Ishikawa (cell line): ENCODE measurements at regions not wholly inside any gene's neighbourhood (a gene's known extent, or its start where the extent isn't known, plus 50 kb on each side); places are given as distances from the start of the nearest gene placed in this dataset.

ENCODE experiments used
- CEBPB ChIP-seq: IDR thresholded peaks from 2 replicates; pipeline ENCODE4 v1.6.1; 2012
- CREB1 ChIP-seq: IDR thresholded peaks from 2 replicates; pipeline ENCODE4 v1.6.1; 2012; ENCODE audit warnings: low read depth
- EGR1 ChIP-seq: IDR thresholded peaks from 2 replicates; pipeline ENCODE4 v1.6.1; 2012
- EP300 ChIP-seq: IDR thresholded peaks from 2 replicates; pipeline ENCODE4 v1.6.1; 2012; ENCODE audit warnings: borderline replicate concordance
- FOXM1 ChIP-seq: IDR thresholded peaks from 2 replicates; pipeline ENCODE4 v1.6.1; 2012; ENCODE audit warnings: low read depth, borderline replicate concordance
- MAX ChIP-seq: IDR thresholded peaks from 2 replicates; pipeline ENCODE4 v1.6.1; 2012
- NFIC ChIP-seq: IDR thresholded peaks from 2 replicates; pipeline ENCODE4 v1.6.1; 2012
- RAD21 ChIP-seq: IDR thresholded peaks from 2 replicates; pipeline ENCODE4 v1.6.1; 2012; ENCODE audit warnings: low read depth
- REST ChIP-seq: IDR thresholded peaks from 2 replicates; pipeline ENCODE4 v1.6.1; 2012; ENCODE audit warnings: low read depth, mild to moderate bottlenecking
- TAF1 ChIP-seq: IDR thresholded peaks from 2 replicates; pipeline ENCODE4 v1.6.1; 2012; ENCODE audit warnings: low read depth, mild to moderate bottlenecking
- TCF12 ChIP-seq: IDR thresholded peaks from 2 replicates; pipeline ENCODE4 v1.6.1; 2012; ENCODE audit warnings: low read depth
- TEAD4 ChIP-seq: IDR thresholded peaks from 2 replicates; pipeline ENCODE4 v1.6.1; 2012
- USF1 ChIP-seq: IDR thresholded peaks from 2 replicates; pipeline ENCODE4 v1.6.1; 2012

- TF ChIP-seq EP300 (no peak), REST (no peak), NFIC (no peak), TEAD4 (no peak), EGR1 (no peak), CREB1 (no peak), USF1 (no peak), TAF1 (no peak), MAX (no peak), FOXM1 (no peak), CEBPB (no peak), RAD21 (no peak), TCF12 (no peak)
Measured at GRCh38 chrX:34790026-34790425, 132.9 kb upstream of the TMEM47 start.
